ENCODE measurements at regions not wholly inside any gene's neighbourhood (a gene's known extent, or its start where the extent isn't known, plus 50 kb on each side); places are given as distances from the start of the nearest gene placed in this dataset.

GRCh38 chr15:69979783-69980182, 117.9 kb downstream of the TLE3 start:
- H3K4me3 ChIP-seq (ENCODE audit: low read length), result no peak overlapping the region
- H3K4me1 ChIP-seq (ENCODE audit: control insufficient read depth, insufficient read depth, low read length), result no peaks in the 10 kb centered on the region
- H3K4me2 ChIP-seq (ENCODE audit: low read length), result no peak overlapping the region
- H3K9me3 ChIP-seq (replicated peaks; ENCODE audit: low read length), result no peaks in the 10 kb centered on the region
- H3K36me3 ChIP-seq (ENCODE audit: insufficient read depth, low read length), result no peaks in the 10 kb centered on the region
- H3K9ac ChIP-seq (ENCODE audit: low read depth, low read length), result no peak overlapping the region
- H3K27me3 ChIP-seq (ENCODE audit: control insufficient read depth, insufficient read depth, low read length), result peaks cover 46% of the 10 kb centered on the region

DNA sequence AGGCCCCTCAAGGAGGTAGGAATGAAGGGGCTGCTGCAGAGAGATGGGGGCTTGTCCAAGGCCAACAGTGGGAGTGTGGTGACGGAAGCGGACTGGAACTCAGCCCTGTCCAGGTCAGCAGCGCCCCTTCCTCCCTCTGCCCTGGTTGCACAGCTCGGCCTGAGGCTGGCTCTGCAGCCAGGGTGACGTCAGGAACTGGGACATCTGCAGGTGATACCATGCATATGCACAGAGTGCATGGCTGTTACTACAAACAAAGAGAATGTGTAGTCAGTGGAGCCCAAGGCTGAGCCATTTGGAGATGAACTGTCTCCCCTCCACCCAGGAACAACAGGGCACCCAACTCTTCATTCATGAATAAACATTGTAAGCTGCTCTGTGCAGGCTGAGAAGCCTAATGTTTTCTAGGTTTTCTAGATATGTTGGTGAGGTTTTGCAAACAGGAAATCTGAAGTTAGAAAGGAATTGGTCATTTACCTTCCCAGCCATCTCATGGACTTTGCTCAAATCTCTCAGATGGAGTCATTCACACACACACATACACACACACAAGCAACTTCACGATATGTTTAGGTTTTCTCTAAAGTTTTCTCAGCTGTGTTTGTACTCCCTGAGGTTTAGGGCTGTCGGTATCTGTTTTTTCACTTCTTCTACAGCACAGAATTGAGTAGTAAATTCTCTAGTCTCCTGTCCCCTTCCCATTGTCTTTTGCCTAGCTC, 117.2 kb downstream of the TLE3 start:
- no peak overlapping the region for H3K4me3 ChIP-seq (ENCODE audit: low read length)
- H3K9me3 ChIP-seq (replicated peaks; ENCODE audit: low read length), result no peaks in the 10 kb centered on the region
- no peak overlapping the region for H3K9ac ChIP-seq (ENCODE audit: low read depth, low read length)
- no peaks in the 10 kb centered on the region for H3K36me3 ChIP-seq (ENCODE audit: insufficient read depth, low read length)
- H3K4me1 ChIP-seq (ENCODE audit: control insufficient read depth, insufficient read depth, low read length), result no peaks in the 10 kb centered on the region
- H3K4me2 ChIP-seq (ENCODE audit: low read length), result no peak overlapping the region
- H3K27me3 ChIP-seq (ENCODE audit: control insufficient read depth, insufficient read depth, low read length), result peaks cover 44% of the 10 kb centered on the region

GRCh38 chr15:69982037-69982436, 115.7 kb downstream of the TLE3 start:
- Histone ChIP-seq H3K36me3 (ENCODE audit: insufficient read depth, low read length) (no peaks in the 10 kb centered on the region), H3K27me3 (ENCODE audit: control insufficient read depth, insufficient read depth, low read length) (peaks cover 56% of the 10 kb centered on the region), H3K9ac (ENCODE audit: low read depth, low read length) (no peak overlapping the region), H3K4me1 (ENCODE audit: control insufficient read depth, insufficient read depth, low read length) (no peaks in the 10 kb centered on the region), H3K4me2 (ENCODE audit: low read length) (no peak overlapping the region), H3K4me3 (ENCODE audit: low read length) (no peak overlapping the region), H3K9me3 (replicated peaks; ENCODE audit: low read length) (no peaks in the 10 kb centered on the region)

DNA sequence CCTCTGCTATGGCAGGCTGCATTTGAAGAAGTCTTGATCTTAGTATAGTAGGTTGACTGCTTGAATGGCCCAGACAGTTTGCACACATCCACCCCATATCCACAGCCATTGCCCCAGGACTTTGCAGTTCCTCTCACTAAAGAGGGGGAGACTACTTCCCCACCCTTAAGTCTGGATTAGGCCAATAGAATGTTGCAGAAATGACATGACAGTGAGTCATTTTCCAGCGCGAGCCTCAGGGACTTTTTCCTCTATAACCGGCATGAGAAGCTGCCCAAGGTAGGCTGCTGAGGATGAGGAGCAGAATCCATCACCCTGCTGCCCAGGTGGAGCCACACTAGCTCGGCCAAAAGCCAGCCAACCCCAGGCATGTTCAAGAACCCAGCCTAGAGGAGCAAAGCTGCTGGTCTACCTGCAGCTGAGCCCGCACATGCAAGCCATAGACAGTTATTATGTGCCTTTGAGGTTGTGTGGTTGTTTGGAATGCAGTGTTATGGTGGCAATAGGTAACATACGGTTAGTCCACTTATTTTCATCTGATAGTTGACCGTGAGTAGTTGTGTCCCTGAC, 113.9 kb downstream of the TLE3 start:
- H3K4me3 ChIP-seq (ENCODE audit: low read length), result no peak overlapping the region
- no peaks in the 10 kb centered on the region for H3K36me3 ChIP-seq (ENCODE audit: insufficient read depth, low read length)
- H3K9ac ChIP-seq (ENCODE audit: low read depth, low read length), result no peak overlapping the region
- H3K4me2 ChIP-seq (ENCODE audit: low read length), result no peak overlapping the region
- no peaks in the 10 kb centered on the region for H3K4me1 ChIP-seq (ENCODE audit: control insufficient read depth, insufficient read depth, low read length)
- H3K27me3 ChIP-seq (ENCODE audit: control insufficient read depth, insufficient read depth, low read length), result peaks cover 66% of the 10 kb centered on the region
- no peaks in the 10 kb centered on the region for H3K9me3 ChIP-seq (replicated peaks; ENCODE audit: low read length)

DNA sequence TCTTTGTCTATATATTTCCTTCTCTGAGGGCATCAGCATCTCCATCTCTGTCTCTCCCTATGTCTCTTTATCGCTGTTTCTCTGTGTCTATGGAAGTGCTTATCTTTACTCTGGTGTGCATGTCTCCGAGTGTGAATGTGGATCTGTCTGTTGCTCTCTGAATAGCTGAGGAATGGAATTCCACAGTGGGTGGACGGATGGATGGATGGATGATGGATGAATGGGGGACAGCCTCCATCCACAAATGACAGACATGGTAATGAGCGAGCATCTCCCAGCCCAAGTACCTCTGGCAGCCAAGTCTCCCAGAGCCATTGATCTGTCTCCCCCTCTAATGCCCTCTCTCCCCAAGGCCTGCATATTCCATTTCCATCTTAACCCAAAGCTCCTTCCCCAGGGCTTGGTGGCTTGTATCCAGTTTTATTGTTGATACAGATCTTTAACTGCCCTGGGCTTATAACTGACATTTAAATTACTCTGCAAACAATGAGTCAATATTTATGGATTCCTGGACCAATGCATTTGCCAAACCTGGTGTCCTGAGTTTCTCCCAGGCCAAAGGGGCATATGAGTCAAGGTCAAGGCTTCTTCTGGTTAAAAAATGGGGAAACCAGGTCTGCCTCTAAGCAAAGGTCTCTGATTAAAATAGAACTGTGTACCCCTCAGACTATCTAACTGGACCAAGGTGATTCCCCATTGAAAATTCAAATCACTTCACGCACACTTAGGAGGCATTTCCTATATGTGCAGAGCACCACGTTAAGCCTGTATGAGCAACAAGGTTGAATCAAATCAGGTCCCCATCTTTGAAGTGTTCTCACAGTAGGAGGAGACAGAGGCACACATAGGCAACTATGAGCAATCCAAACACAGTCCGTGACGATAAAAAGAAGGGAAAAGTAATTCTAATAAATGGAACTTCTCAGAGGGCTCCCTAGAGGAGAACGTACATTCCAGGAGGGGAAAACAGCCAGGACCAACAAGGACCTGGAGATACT, 109.9 kb downstream of the TLE3 start:
- Histone ChIP-seq H3K4me3 (ENCODE audit: low read length) (no peak overlapping the region), H3K9ac (ENCODE audit: low read depth, low read length) (no peak overlapping the region), H3K27me3 (ENCODE audit: control insufficient read depth, insufficient read depth, low read length) (peaks cover 57% of the 10 kb centered on the region), H3K36me3 (ENCODE audit: insufficient read depth, low read length) (no peaks in the 10 kb centered on the region), H3K4me2 (ENCODE audit: low read length) (no peak overlapping the region), H3K4me1 (ENCODE audit: control insufficient read depth, insufficient read depth, low read length) (no peaks in the 10 kb centered on the region), H3K9me3 (replicated peaks; ENCODE audit: low read length) (no peaks in the 10 kb centered on the region)

GRCh38 chr15:69988541-69989225, 109.0 kb downstream of the TLE3 start:
- Histone ChIP-seq H3K4me3 (ENCODE audit: low read length) (no peak overlapping the region), H3K9me3 (replicated peaks; ENCODE audit: low read length) (no peaks in the 10 kb centered on the region), H3K4me1 (ENCODE audit: control insufficient read depth, insufficient read depth, low read length) (no peaks in the 10 kb centered on the region), H3K9ac (ENCODE audit: low read depth, low read length) (no peak overlapping the region), H3K36me3 (ENCODE audit: insufficient read depth, low read length) (no peaks in the 10 kb centered on the region), H3K4me2 (ENCODE audit: low read length) (no peak overlapping the region), H3K27me3 (ENCODE audit: control insufficient read depth, insufficient read depth, low read length) (peaks cover 51% of the 10 kb centered on the region)

DNA sequence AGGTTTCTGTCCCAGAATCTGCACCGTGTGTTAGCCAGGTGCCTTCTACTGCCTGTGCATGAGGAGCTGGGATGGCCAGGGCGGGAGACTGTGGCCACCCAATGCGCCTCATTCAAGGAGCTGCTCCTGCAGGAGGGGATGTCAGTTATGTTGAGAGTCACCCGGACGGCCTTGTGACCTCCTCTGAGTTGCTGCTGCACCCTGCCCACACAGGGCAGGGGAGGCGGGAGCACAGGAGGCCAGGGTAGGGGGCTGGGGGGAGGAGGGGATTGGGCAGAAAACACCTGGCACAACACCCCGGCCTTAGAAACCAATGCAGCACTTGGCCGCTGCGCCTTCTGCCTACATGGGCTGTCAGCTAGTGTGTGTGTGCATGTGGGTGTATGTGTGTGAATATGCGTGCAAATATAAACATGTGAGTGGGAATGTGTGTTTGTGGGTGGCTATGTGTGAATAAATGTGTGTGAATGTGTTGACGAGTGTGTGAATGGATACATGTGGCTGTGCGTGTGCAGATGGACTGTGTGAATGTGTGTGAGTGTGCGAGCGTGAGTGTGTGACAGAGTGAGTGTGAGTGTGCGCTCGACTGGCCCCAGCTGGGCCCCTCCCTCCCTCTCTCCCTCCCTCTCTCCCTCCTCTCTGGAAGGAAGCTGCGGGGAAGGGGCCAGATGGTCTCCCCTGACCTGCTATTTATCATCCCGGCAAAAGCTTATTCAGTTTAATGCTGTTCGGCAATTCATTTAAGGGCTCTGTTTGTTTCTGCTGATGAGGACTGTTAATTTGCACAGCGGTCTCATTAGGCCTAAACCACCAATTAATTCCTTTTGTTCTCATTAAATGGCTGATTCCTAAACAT, 106.9 kb downstream of the TLE3 start:
- no peaks in the 10 kb centered on the region for H3K36me3 ChIP-seq (ENCODE audit: insufficient read depth, low read length)
- peaks cover 53% of the 10 kb centered on the region for H3K27me3 ChIP-seq (ENCODE audit: control insufficient read depth, insufficient read depth, low read length)
- H3K9ac ChIP-seq (ENCODE audit: low read depth, low read length), result no peak overlapping the region
- H3K4me3 ChIP-seq (ENCODE audit: low read length), result no peak overlapping the region
- no peaks in the 10 kb centered on the region for H3K4me1 ChIP-seq (ENCODE audit: control insufficient read depth, insufficient read depth, low read length)
- no peaks in the 10 kb centered on the region for H3K9me3 ChIP-seq (replicated peaks; ENCODE audit: low read length)
- no peak overlapping the region for H3K4me2 ChIP-seq (ENCODE audit: low read length)

- Histone ChIP-seq H3K4me1 (ENCODE audit: control insufficient read depth, insufficient read depth, low read length) (no peaks in the 10 kb centered on the region), H3K4me3 (ENCODE audit: low read length) (no peak overlapping the region), H3K27me3 (ENCODE audit: control insufficient read depth, insufficient read depth, low read length) (peaks cover 49% of the 10 kb centered on the region), H3K4me2 (ENCODE audit: low read length) (no peak overlapping the region), H3K9ac (ENCODE audit: low read depth, low read length) (no peak overlapping the region), H3K9me3 (replicated peaks; ENCODE audit: low read length) (no peaks in the 10 kb centered on the region), H3K36me3 (ENCODE audit: insufficient read depth, low read length) (no peaks in the 10 kb centered on the region)
Observed at GRCh38 chr15:69991551-69991980, 106.2 kb downstream of the TLE3 start.

DNA sequence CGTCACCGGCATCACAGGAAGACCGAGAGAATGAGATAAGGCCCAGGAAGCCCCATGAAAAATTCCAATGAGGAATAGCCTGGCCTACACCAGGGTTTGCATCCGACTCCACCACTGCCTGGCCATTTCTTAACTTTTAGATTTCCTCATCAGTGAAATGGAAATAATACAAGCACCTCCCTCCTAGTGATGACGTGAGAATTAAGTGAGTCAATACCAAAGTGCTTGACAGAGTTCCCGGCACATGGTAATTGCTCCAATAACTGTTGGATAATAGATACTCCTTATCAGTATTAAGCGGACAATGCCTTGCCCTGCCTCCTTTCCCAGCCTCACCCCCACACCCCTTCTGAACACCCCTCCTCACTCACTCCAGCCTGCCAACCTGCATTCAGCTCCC, 105.4 kb downstream of the TLE3 start:
- Histone ChIP-seq H3K36me3 (ENCODE audit: insufficient read depth, low read length) (no peaks in the 10 kb centered on the region), H3K4me1 (ENCODE audit: control insufficient read depth, insufficient read depth, low read length) (no peaks in the 10 kb centered on the region), H3K27me3 (ENCODE audit: control insufficient read depth, insufficient read depth, low read length) (peaks cover 49% of the 10 kb centered on the region), H3K9ac (ENCODE audit: low read depth, low read length) (no peak overlapping the region), H3K4me2 (ENCODE audit: low read length) (no peak overlapping the region), H3K4me3 (ENCODE audit: low read length) (no peak overlapping the region), H3K9me3 (replicated peaks; ENCODE audit: low read length) (no peaks in the 10 kb centered on the region)

DNA sequence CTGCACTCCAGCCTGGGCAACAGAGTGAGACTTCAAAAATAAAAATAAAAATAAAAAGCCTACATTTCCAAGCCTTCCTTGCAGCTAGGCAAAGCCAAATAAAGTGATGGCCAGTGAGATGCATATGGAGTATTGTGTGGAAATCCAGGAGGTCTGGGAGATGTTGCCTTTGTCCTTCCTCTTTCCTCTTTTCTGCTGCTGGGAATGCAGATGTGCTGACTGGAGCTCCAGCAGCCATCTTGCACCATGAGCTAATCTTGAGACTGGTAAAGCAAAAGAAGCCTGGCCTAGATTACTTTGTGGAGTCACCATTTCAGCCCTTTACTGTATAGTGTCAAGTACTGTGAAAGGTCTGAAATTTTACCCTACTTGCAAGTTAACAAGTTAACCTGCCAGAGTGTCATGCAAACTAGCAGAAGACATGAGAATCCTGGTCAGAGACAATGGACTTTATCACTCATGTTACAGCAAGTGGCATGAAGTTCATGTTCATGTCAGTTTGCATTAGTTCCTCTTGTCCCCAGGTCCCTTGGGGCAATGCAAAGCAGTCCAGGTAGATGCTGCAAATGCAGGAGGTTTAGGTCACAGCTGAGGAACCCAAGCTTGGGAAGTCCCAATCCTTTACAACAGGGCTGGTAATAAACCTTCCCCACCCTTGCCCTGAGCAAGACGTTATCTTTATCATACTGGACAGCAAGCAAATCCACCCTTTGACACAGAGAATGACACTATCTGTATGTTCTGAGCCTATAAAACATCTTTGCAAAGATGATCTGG, 103.1 kb downstream of the TLE3 start:
- Histone ChIP-seq H3K9ac (ENCODE audit: low read depth, low read length) (no peak overlapping the region), H3K27me3 (ENCODE audit: control insufficient read depth, insufficient read depth, low read length) (peaks cover 35% of the 10 kb centered on the region), H3K4me2 (ENCODE audit: low read length) (no peak overlapping the region), H3K4me1 (ENCODE audit: control insufficient read depth, insufficient read depth, low read length) (no peaks in the 10 kb centered on the region), H3K9me3 (replicated peaks; ENCODE audit: low read length) (no peaks in the 10 kb centered on the region), H3K4me3 (ENCODE audit: low read length) (no peak overlapping the region), H3K36me3 (ENCODE audit: insufficient read depth, low read length) (no peaks in the 10 kb centered on the region)
